ENCODE measurements at regions not wholly inside any gene's neighbourhood (a gene's known extent, or its start where the extent isn't known, plus 50 kb on each side); places are given as distances from the start of the nearest gene placed in this dataset.

DNA sequence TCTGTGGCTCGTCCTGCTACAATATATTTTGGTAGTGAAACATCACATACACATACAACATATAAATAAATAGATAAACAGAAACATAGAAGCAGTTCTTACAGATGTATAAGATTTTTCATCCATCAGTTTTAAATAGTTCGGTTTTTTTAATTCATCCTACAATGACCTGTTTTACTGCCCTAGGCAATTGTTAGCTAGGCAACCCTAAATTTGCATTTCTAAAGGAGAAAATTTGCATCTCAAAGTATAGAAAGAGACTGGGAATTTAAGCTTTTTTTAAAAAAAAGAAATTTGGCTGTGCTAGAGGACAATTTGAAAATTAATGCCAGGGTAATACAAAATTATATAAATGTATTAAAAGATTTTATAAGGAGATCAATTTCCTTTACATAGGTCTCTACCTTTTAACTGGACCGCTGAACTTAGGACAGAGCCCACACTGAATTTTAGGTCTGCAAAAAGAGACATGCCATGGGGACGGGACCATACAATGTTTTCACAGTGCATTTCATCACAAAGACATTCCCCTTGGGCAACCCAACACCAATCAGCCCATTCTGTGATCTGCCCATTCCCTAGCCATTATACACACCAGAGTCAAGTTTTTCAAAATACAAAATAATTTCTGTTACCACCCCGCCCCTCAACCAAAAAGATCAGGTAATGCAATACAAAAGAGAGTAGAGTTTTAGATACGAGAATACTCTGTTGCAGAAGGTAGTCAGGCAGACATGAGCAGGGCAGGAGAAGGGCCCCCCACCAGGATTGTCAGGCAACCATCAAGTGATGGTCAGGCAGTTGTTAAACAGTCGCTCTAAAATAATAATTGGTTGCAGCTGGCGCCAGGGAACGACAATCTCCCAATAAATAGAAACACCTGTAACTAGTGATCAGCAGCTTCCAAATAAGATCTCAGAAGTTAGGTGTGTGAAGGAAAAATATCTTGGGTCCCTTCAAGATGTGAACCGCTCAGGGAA, 299.7 kb upstream of the SGCG start:
- no peak overlapping the region for H2AFZ ChIP-seq (ENCODE audit: low read length)
- no peaks in the 10 kb centered on the region for H3K79me2 ChIP-seq (ENCODE audit: control insufficient read depth in 1 of 2, insufficient read depth in 2 of 2, low read length in 2 of 2)
- H2BK12ac ChIP-seq (ENCODE audit: low read depth, low read length): peak overlapping the region; percentile 68; the same call in 1 of the 2 replicates
- H2AK5ac ChIP-seq (ENCODE audit: low read depth, low read length): no peak overlapping the region
- peak overlapping the region; percentile 66; the same call in 1 of the 2 replicates for H2BK20ac ChIP-seq (ENCODE audit: low read length)
- H3K56ac ChIP-seq (replicated peaks; ENCODE audit: insufficient read length, low read depth, low read length): no peak overlapping the region
- H3K9me3 ChIP-seq (ENCODE audit: insufficient read depth in 2 of 2, low read depth in 1 of 2, low read length in 1 of 2): peaks cover 3 to 4% of the 10 kb centered on the region in 2 experiments; a peak in 2 of 4 replicates
- no peaks in the 10 kb centered on the region for H3K27me3 ChIP-seq (replicated peaks in 1 of 4; ENCODE audit: control insufficient read depth in 3 of 4, extremely low read depth in 1 of 4, insufficient read depth in 3 of 4, low read length in 3 of 4)
- H3K18ac ChIP-seq (ENCODE audit: extremely low read depth, low read length): peak overlapping the region; percentile 24; the same call in 1 of the 2 replicates
- no peak overlapping the region for H3K27ac ChIP-seq (ENCODE audit: low read depth, low read length)
- no peak overlapping the region for H2BK15ac ChIP-seq (ENCODE audit: low read length)
- peak overlapping the region; percentile 78 for H2BK120ac ChIP-seq (replicated peaks; ENCODE audit: low read depth, low read length)
- H3K36me3 ChIP-seq (ENCODE audit: control insufficient read depth in 2 of 4, insufficient read depth in 4 of 4, low read length in 3 of 4): no peaks in the 10 kb centered on the region
- H4K20me1 ChIP-seq (replicated peaks in 1 of 2; ENCODE audit: control insufficient read depth in 1 of 2, insufficient read depth in 2 of 2, low read length in 2 of 2): no peaks in the 10 kb centered on the region
- 0 out of 2 replicates have a peak, but pooled peaks cover 2% of the 10 kb centered on the region for H3K23me2 ChIP-seq (ENCODE audit: low read depth, low read length)
- ChIA-PET POLR2A (ENCODE audit: partially characterized antibody) (interaction anchor here (0.7 to 0.8 kb wide), 2 partner anchors 19 to 867 kb away, joined by 3 read pairs; no protein-coding TSS in a partner anchor), CTCF (ENCODE audit: partially characterized antibody) (no interaction called here)
- H3K4me1 ChIP-seq (replicated peaks in 1 of 4; ENCODE audit: control insufficient read depth in 3 of 4, insufficient read depth in 4 of 4, low read length in 3 of 4): peaks cover 0 to 13% (median 8%) of the 10 kb centered on the region in 4 experiments; a peak in 5 of 7 replicates
- no peak overlapping the region for H3K14ac ChIP-seq (ENCODE audit: insufficient read length)
- no peak overlapping the region for H3K23ac ChIP-seq (ENCODE audit: insufficient read length)
- peak overlapping the region; percentile 76; the same call in 1 of the 2 replicates for H2BK5ac ChIP-seq (ENCODE audit: low read depth, low read length)
- peak overlapping the region; percentile 71 for H4K5ac ChIP-seq (ENCODE audit: insufficient read length, low read depth, low read length)
- H3K4me3 ChIP-seq (ENCODE audit: extremely low read depth in 1 of 4, insufficient read depth in 2 of 4, low read depth in 3 of 4, low read length in 4 of 4): peak overlapping the region; percentile 9 to 44 (median 11); a peak in 4 of 8 replicates
- peak overlapping the region; percentile 56 to 86 for H3K4me2 ChIP-seq (ENCODE audit: insufficient read depth in 1 of 2, low read depth in 2 of 2, low read length in 2 of 2)
- 19% methylated on average over 10 of the region's 10 CpGs; no CpG with 5 or more reads in 1 of the 2 experiments for WGBS, 2 experiments (ENCODE audit: extremely low coverage in 1 of 2, insufficient coverage in 1 of 2, insufficient read length in 1 of 2, insufficient replicate concordance in 2 of 2, low coverage in 1 of 2, low lambda C conversion rate in 2 of 2, missing lambda C conversion rate in 1 of 2)
- no peak overlapping the region for H4K91ac ChIP-seq (replicated peaks; ENCODE audit: insufficient read length, low read length)
- FAIRE-seq (peak; percentile 50), DNase-seq (ENCODE audit: low read depth in 1 of 2, low spot score in 2 of 2) (no peak)
- H4K8ac ChIP-seq (ENCODE audit: extremely low read depth, insufficient read depth, low read length): no peak overlapping the region
- no peaks in the 10 kb centered on the region for H3K79me1 ChIP-seq (ENCODE audit: low read depth, low read length)
- H3K4ac ChIP-seq (replicated peaks; ENCODE audit: insufficient read length, low read depth, low read length): peak overlapping the region; percentile 69
- H3K9ac ChIP-seq (replicated peaks in 1 of 4; ENCODE audit: extremely low read depth in 1 of 4, low read depth in 3 of 4, low read length in 3 of 4): peak overlapping the region in 1 of 4 experiments; percentile 54; a peak in 1 of 7 replicates
